SU-DHL-6 (cell line): ENCODE measurements at regions not wholly inside any gene's neighbourhood (a gene's known extent, or its start where the extent isn't known, plus 50 kb on each side); places are given as distances from the start of the nearest gene placed in this dataset.

Experiments
- H2AFZ ChIP-seq: fragments of 200-600 bp; sonication (generic); 2 replicates; pipeline ENCODE4 v1.6.1; 2014; ENCODE audit warnings: low read depth, mild to moderate bottlenecking, moderate library complexity, mixed read lengths, antibody characterized with exemption, low read length; ENCODE audit not compliant: severe bottlenecking
- H3F3A ChIP-seq: fragments of 200-600 bp; shearing (Covaris generic); 2 replicates; pipeline ENCODE4 v1.6.0; 2016; ENCODE audit warnings: antibody characterized with exemption, mild to moderate bottlenecking; ENCODE audit not compliant: insufficient read depth
- H3K27ac ChIP-seq: fragments of 200-600 bp; sonication (generic); 2 replicates; pipeline ENCODE4 v1.5.1; 2016; ENCODE audit warnings: low read depth, mild to moderate bottlenecking, low read length, moderate library complexity, mixed read lengths
- H3K27me3 ChIP-seq: fragments of 200-600 bp; sonication (generic), shearing (Covaris generic); 2 replicates; pipeline ENCODE4 v1.6.0; 2014; ENCODE audit warnings: mild to moderate bottlenecking, low read length
- H3K36me3 ChIP-seq: fragments of 200-600 bp; sonication (generic); 2 replicates; pipeline ENCODE4 v1.6.1; 2014; ENCODE audit warnings: mild to moderate bottlenecking, low read length, mixed read lengths
- H3K4me2 ChIP-seq: fragments of 300-600, 200-600 bp; shearing (Covaris generic), sonication (generic); 2 replicates; pipeline ENCODE4 v1.6.0; 2014; ENCODE audit warnings: low read length, low read depth, mild to moderate bottlenecking; ENCODE audit not compliant: poor library complexity, severe bottlenecking
- H3K4me3 ChIP-seq: fragments of 200-600 bp; sonication (generic); 2 replicates; pipeline ENCODE4 v1.5.1; 2014; ENCODE audit warnings: antibody characterized with exemption, low read length, mild to moderate bottlenecking, mixed read lengths; ENCODE audit not compliant: insufficient read depth, poor library complexity, severe bottlenecking
- H3K79me2 ChIP-seq: fragments of 200-600 bp; sonication (generic); 2 replicates; pipeline ENCODE4 v1.6.1; 2014; ENCODE audit warnings: mild to moderate bottlenecking, low read length, moderate library complexity; ENCODE audit not compliant: insufficient read depth
- H3K9ac ChIP-seq: fragments of 200-600 bp; sonication (generic); 2 replicates; pipeline ENCODE4 v1.7.0; 2014; ENCODE audit warnings: mild to moderate bottlenecking, low read length
- H3K9me2 ChIP-seq: fragments of 200-600 bp; sonication (generic); replicated peaks from 2 replicates; pipeline ENCODE4 v1.6.1; 2014; ENCODE audit warnings: low read length; ENCODE audit not compliant: insufficient read depth
- H3K9me3 ChIP-seq: fragments of 200-600 bp; sonication (generic); 2 replicates; pipeline ENCODE4 v1.6.1; 2014; ENCODE audit warnings: low read length, mixed read lengths; ENCODE audit not compliant: insufficient read depth
- H4K20me1 ChIP-seq: fragments of 200-600 bp; sonication (generic); 2 replicates; pipeline ENCODE4 v1.6.1; 2014; ENCODE audit warnings: low read depth, mild to moderate bottlenecking, antibody characterized with exemption, low read length, moderate library complexity, mixed read lengths
- CTCF ChIP-seq: fragments of 200-600 bp; sonication (generic); IDR thresholded peaks from one replicate; pipeline ENCODE4 v1.5.1; 2017; ENCODE audit warnings: antibody characterized with exemption, mild to moderate bottlenecking, low read length, moderate library complexity; ENCODE audit not compliant: insufficient read depth, poor library complexity, severe bottlenecking
- EZH2phosphoT487 ChIP-seq: fragments of 200-600 bp; sonication (generic), shearing (Covaris generic); conservative IDR thresholded peaks from 2 replicates; pipeline ENCODE4 v1.6.1; 2018; ENCODE audit warnings: mild to moderate bottlenecking, antibody characterized with exemption, low read length, moderate library complexity, mixed read lengths

DNA sequence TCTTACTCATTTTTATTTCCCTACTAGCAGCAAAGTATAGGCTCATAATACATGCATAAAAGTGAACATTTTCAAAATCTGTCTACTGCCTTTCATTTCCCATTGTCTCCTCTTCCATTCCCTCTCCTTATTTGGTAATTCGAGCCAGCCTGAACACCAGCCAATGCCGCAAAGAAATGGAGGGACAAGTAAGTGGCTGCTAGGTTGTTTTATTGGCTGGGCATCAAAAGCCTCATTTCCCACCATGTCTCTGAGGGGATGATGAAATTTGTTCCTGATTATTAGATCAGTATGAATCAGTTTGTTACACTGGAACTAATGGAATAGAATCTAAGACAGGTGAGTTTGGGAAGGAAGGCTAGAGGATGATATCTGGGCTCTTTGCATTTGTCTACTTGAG is 143.5 kb downstream of the KCNA5 start:
- H3K9me3 ChIP-seq, result no peaks in the 10 kb centered on the region
- no peak overlapping the region for H3K27ac ChIP-seq
- no peak overlapping the region for H3K9ac ChIP-seq
- no peaks in the 10 kb centered on the region for H3K9me2 ChIP-seq
- H3K4me2 ChIP-seq, result no peak overlapping the region
- H3K79me2 ChIP-seq, result no peaks in the 10 kb centered on the region
- H3K4me3 ChIP-seq, result no peak overlapping the region
- no peak overlapping the region for H2AFZ ChIP-seq
- H3K36me3 ChIP-seq, result no peaks in the 10 kb centered on the region
- 0 out of 2 replicates have a peak, but pooled peaks cover 2% of the 10 kb centered on the region for H3K27me3 ChIP-seq
- H4K20me1 ChIP-seq, result no peaks in the 10 kb centered on the region
- TF ChIP-seq EZH2phosphoT487, result no peak
- no peak for TF ChIP-seq CTCF
- no peaks in the 10 kb centered on the region for H3F3A ChIP-seq

- TF ChIP-seq EZH2phosphoT487, result no peak
- Histone ChIP-seq H3K9me2 (no peaks in the 10 kb centered on the region), H3K9ac (no peak overlapping the region), H3K4me3 (no peak overlapping the region), H3K27me3 (0 out of 2 replicates have a peak, but pooled peaks cover 2% of the 10 kb centered on the region), H3K27ac (no peak overlapping the region), H3K9me3 (no peaks in the 10 kb centered on the region), H3K4me2 (no peak overlapping the region), H4K20me1 (no peaks in the 10 kb centered on the region), H3F3A (no peaks in the 10 kb centered on the region), H3K79me2 (no peaks in the 10 kb centered on the region), H3K36me3 (no peaks in the 10 kb centered on the region), H2AFZ (no peak overlapping the region)
These were observed 144.8 kb downstream of the KCNA5 start for GRCh38 chr12:5188472-5188871.

GRCh38 chr12:5189173-5189572 is 145.5 kb downstream of the KCNA5 start:
- no peak overlapping the region for H2AFZ ChIP-seq
- no peak overlapping the region for H3K9ac ChIP-seq
- H4K20me1 ChIP-seq, result no peaks in the 10 kb centered on the region
- H3K4me2 ChIP-seq, result no peak overlapping the region
- no peak for TF ChIP-seq EZH2phosphoT487
- no peak for TF ChIP-seq CTCF
- no peaks in the 10 kb centered on the region for H3K9me3 ChIP-seq
- no peaks in the 10 kb centered on the region for H3F3A ChIP-seq
- no peaks in the 10 kb centered on the region for H3K9me2 ChIP-seq
- 0 out of 2 replicates have a peak, but pooled peaks cover 2% of the 10 kb centered on the region for H3K27me3 ChIP-seq
- no peak overlapping the region for H3K4me3 ChIP-seq
- no peaks in the 10 kb centered on the region for H3K36me3 ChIP-seq
- H3K79me2 ChIP-seq, result no peaks in the 10 kb centered on the region
- H3K27ac ChIP-seq, result no peak overlapping the region

DNA sequence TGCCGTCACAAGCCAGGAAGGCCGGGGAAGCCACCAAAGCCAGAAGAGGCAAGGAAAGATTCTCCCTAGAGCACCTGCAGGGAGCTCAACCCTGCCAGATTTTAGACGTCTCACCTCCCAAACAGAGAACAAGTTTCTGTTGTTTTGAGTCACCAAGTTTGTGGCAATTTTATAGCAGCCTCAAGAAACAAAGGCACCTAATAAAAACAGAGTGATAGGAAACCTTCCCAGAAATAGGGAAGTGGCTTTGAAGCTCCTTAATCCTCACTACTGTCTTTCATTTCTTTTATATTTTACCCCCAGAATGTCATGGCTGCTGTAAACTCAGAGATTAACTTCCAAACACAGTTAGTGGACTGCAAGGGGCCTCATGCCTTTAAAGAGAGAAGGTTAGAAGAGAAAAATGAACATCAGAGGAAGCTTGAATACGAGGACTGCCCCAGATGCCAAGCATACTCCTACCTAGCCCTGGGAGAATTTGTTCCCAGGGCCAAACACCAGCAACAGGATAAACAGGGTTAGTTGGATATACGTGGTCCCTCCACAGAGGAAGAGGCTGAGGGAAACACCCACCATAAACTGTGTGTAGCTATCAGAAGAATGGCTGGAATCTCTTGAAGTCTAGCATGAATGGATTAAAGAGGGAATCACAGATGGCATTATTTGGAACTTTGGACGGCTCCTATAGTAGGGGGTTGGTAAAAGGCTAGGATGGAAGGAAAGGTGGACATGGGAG is 148.3 kb downstream of the KCNA5 start:
- Histone ChIP-seq H3K4me3 (no peak overlapping the region), H2AFZ (no peak overlapping the region), H3K27ac (no peak overlapping the region), H3K9me3 (no peaks in the 10 kb centered on the region), H3K9me2 (no peaks in the 10 kb centered on the region), H3K36me3 (no peaks in the 10 kb centered on the region), H4K20me1 (no peaks in the 10 kb centered on the region), H3F3A (no peaks in the 10 kb centered on the region), H3K27me3 (no peaks in the 10 kb centered on the region), H3K9ac (no peak overlapping the region), H3K4me2 (no peak overlapping the region), H3K79me2 (no peaks in the 10 kb centered on the region)
- TF ChIP-seq EZH2phosphoT487, result no peak
- no peak for TF ChIP-seq CTCF
